Suppressor macrophage (primary cell): ENCODE measurements at regions not wholly inside any gene's neighbourhood (a gene's known extent, or its start where the extent isn't known, plus 50 kb on each side); places are given as distances from the start of the nearest gene placed in this dataset.

Experiments
- DNase-seq, 4 experiments: peaks; one replicate each; pipeline ENCODE4 v3.0.0-alpha.2; 2020 to 2022

DNA sequence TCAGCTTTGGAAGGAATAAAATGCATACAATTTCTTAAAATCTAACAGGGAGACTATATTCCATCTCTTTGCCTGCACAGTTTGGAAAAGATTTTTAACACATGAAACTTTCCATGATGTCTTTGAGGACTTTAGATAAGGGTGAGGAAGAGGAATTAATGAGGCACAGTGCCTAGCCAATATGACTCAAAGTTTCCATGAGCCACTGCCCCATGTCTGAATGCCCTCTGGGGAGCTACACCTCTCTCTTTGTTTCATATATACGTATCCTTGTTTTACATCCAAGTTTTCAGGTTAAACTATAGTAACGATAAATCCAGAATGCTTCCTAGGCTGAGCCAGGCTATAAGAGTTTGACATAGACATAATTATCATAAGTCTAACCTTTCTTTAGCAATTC lies 349.3 kb upstream of the TLE4 start:
- no peak for DNase-seq

DNA sequence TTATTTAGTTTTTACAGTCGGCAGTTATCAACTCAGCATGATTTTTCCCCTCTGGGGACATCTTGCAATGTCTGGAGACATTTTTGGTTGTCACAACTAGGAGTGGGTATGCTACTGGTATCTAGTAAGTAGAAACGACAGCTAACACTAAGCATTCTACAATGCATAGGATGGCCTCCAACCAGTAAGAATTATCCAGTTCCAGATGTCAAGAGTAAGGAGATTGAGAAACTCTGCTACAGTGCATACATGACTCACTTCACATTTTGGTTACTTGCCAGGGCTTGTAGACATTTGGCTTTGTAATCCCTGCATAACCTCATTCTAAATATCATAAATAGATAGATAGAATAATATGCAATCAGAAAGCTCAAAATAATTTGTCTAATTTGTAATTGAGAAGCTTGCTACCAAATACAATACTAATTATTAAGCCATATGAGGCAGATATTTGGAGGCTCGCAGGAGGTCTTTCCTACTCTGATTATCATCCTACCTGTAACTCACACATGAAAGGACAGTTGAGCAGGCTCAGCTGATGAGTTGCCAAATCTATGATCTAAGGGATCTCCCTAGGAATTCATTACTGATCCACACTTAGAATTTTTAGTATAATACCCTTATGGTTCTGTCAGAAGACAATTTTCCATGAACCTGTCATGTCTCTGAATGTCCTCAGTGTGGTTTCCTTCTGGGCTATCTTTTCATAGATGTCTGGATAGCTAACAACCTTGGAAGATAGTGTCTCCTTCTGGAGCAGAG lies 346.9 kb upstream of the TLE4 start:
- peak in 2 of 4 experiments; percentile 32 to 40 for DNase-seq

DNA sequence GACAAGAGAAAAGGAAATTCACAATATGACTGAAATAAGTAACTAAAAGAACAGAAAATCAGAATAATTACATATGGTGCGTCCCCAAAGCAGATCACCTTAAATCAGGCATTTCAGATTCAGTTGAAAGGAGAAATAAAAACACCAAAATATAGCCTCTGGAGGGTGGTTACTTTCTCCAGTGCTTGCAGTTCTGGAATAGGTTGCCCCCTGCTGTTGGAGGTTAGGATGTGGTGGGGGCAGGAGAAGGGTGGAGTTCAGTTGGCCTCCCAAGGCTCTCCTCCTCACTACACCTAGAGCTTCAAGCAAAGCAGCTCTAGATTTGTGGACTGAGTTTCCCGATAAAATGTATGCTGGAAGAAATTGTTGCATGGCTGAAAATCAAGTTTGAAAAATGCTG lies 338.2 kb upstream of the TLE4 start:
- DNase-seq = peak; percentile 28 to 50 (median 41)

DNA sequence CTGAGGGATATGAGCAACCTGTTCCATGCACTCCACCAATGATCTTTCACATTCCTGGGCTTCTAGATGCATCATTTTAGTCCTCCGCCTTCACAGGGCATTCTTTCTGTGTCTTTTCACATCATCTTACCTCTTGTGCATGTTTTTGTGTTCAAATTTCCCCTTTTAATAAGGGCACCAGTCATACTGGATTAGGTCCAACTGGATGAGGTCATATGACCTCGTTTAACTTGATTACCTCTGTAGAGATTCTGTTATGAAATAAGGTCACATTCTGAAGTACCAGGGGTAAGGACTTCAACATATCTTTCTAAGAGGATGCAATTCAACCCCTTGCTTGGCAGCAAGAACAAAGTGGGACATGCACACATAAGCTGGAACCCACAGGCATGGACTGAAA lies 335.3 kb upstream of the TLE4 start:
- peak in 1 of 4 experiments; percentile 26 for DNase-seq

DNA sequence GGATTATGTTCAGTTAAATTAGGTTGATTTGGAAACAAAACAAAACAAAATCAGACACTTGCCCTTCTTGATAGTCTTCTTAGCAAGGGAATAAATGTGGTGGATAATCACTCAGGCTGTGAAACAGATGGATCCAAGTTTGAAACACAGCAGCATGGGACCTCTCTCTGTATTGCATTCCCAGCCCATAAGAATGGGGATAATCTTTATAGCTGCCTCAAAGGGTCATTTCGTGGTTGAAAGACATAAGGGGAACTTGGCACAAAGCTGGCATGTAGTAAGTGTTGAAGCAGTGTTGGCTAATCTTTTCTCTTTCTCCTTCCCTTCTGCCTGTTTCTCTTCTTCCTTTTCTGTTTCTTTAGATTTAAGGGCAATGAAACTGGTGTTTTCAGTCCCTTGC lies 333.9 kb upstream of the TLE4 start:
- DNase-seq = peak in 2 of 4 experiments; percentile 9 to 36

DNA sequence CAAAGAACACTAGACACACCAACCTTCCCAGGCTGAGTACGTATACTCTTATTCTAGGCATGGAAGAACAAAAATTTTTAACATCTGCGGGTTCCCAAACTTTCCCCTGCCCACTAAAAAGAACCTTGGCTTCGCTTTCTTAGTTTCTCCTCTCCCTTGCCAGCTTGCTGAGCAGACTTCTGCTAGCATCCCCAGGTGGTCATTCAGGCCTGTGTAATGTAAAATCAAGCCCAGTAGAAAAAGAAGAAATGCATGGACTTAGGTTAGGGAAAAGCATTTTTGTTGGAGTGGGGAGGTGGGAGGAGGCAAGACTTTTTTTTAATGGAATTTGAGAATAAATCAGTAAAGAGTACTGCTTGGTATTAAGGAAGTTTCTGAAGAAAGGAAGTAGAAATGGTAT lies 331.0 kb upstream of the TLE4 start:
- DNase-seq = no peak

DNA sequence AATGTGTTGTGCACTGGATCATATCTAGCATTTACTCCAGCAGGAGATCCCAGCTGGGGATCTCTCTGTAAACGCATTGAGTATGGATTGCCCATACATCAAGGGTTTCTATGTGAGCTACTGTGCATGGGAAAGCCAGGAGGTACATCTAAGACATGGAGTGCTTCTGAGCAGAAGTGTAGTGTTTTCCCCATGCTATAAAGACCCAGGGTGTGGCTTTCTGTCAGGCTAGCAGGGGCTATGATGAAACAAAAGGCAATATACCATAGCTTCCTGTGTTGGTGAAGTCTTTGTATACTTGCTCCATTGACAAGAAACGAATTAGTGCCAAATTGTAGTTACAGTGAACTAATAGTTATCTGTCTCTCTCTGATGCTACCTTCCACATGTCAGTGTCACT lies 329.3 kb upstream of the TLE4 start:
- no peak for DNase-seq

DNA sequence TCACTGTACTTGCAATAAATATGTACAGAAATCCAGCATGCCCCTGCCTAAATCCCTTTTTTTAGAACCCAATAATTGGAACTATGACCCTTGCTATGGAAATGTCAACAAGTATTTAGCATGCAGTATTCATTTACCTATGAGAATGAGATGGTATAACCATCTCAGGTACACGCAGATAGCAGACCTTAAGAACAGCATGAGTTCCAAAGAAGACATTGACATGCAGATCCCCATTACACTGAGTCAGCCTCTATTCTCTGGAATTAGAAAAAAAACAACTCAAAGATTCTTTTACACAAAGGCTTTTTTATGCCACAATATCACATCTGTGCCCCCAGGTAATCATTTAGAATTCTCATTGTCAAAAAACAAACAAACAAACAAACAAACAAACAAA lies 325.6 kb upstream of the TLE4 start:
- DNase-seq = no peak

DNA sequence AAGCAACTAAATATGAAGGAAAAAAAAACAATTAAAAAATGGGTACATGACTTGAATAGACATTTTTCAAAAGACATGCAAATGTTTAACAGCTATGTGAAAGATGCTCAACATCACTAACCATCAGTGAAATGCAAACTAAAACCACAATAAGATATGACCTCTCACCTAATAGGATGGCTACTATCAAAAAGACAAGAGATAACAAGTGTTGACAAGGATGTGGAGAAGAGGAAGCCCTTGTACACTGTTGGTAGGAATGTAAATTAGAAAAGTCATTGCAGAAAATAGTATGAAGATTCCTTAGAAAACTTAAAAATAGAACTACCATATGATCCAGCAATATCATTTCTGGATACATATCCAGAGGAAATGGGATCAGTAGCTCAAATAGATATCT lies 324.7 kb upstream of the TLE4 start:
- no peak for DNase-seq

DNA sequence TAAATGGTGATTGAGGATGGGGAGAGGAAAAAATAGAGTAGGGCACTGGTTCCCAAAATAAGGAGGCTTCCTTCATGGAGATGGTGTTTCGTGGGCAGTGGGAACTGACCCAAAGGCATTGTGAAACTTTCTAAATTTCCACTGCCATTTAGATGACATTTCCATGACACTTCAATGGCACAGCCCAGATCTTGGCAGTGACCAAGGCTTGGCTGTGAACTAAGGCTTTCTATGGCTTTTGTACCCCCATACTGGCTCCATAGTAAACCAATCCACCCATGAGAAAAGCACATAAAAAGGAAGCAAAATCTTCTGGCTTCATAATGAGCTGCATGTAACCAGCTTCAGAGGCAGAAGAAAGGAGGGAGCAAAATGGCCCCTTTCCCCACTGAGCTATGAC lies 321.0 kb upstream of the TLE4 start:
- DNase-seq = no peak

DNA sequence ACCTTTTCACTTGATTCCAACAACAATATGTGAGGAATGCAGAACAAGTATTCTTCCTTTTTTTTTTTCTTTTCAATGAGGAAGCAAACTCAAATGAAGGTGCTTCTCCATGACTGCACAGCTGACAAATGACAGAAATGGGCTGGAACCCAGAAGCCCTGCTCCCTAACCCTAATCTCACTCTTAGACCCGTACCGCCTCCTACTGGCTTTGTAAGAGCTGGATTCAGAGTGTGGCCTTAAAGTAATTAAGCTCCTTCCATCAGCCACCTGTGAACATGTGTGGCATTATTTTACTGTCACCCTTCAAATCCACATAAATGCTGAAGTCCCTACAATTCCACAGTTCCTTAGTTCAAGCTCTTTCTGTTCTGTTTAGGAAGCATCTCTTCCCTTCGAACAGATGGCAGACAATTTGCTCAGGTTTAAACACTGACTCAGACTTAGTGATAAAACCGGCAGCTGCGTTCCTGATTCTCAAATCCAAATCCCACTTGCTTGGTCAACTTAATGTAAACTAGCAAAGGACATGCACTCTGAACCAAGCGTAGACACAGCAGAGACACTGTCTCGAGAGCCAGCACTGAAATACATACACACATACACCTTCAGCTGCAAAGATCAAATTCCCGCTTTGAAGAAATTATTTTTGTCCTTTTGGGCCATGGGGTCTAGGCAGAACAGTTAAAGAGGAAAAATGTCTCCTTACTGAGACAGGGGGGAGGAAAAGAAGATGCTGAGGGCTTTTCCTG lies 316.7 kb upstream of the TLE4 start:
- DNase-seq = peak; percentile 12 to 54 (median 44)

DNA sequence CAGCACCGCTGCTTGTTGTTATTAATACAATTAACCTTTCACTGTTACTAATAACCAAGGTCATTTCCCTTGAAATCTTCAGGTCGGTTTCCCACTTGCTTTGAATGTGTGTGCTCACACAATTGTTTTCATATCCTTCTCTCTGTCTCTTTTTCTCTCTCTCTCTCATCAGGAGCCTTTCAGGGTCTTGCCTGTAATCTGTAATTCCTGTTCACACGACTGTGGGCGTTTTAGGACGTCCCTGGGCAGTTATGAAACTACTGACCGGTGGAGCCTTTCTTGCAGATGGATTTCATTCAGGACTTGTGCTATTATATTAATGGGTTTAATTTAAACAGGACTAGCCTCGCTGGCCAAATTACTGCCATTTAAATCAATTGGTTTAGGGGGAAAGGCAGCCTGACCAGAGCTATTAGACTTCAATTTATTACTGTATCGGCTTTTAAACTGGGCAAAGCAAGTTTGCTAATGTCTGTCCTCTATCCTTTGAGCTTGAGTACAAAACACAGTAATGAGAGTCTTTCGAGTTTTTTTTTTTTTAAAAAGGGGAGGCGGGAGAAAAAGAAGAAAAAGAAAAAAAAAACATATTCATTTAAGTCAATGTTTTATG lies 316.0 kb upstream of the TLE4 start:
- no peak for DNase-seq

DNA sequence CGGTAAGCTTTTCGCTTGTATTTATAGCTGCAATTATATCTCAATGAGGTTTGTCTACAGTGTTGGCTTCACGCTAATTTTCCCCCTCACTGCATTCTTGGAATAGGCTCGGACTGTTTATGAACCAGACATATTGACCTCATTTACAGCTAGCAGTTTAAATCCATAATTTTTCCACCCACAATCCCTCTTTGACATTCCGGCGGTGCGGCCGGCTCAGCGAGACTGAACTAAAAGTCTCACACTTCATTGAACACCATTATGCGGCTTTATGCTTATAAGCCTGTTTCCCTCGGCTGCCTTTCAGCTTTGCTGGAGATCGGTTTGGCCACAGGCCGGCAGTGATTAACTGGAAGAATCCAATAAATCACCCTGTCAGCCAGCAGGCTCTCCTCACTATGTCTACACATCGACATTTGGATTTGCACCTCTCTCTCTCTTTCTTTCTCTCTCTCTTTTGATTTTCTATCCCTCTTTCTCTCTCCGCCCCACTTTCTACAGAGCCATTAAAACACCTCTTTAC lies 315.0 kb upstream of the TLE4 start:
- no peak for DNase-seq

DNA sequence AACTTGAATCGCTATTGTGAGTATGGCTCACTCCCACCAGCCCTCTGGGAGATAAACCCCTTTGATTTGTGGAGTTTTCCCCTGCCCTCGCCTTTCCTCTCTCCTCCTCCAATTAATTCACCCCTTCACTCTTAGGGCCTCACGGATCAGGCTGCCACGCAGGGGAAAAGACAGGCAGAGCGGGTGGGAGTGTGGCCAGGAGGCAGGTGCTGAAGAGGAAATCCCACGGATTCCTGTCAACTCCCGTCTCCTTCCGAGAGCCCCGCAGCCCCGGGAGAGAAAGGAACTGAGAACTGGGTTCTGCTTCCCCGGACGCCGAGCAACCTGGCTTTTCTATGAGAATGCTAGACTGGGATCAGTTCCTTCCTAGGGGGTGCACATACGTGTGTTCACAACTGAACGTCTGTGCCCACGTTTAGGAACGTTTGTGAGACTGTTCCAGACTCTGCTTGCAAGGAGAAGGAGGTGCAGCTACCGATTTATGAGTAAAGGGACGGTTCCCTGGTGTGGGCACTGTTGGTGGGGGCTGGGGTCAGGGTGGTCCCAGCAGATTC lies 314.5 kb upstream of the TLE4 start:
- DNase-seq = peak; percentile 5 to 38 (median 20)

DNA sequence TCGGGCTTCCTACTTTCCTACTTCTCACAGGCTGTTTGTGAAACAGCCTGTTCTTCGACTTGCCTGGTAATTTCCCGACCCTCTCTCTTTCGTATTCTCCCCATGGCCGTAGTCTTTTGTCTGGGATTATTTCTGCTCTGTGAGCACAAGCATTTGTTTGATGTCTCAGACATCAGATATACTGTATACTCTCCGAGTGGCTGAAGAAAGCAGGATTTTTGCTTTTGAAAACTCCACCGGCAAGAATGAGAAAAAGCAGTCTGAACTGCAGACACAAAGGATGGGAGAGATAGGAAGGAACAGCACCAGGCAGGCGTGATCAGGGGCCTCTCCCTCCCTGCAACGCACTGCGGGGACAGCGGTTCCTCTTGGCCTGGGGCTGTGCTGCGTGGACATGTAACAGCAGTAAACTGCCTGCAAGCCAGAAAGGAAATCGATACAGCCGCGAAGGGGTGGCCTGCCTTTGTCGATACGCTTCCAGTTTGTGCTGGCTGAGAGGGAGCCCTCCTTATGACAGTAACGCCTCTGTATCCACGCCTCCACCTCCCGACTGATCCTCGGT lies 313.9 kb upstream of the TLE4 start:
- DNase-seq = peak in 1 of 4 experiments; percentile 12

DNA sequence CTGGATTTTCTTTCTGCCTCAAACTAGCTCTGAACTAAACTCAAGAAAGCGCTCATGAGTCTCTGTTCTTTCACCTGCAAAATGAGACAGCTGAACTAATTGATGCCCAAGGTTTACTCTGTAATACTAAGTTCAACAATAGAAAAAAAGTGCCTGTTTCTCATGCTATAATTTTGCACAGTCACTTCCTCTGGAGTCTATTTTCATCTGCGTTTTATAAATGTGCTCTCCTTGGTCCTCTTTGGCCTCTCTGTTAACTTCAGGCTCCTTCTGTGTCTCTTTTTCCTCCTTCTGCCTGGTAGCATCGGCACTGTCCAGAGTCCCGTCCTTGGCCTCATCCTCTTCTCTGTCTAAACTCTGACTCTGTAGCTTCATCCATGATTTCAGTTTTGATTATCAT lies 311.9 kb upstream of the TLE4 start:
- no peak for DNase-seq

DNA sequence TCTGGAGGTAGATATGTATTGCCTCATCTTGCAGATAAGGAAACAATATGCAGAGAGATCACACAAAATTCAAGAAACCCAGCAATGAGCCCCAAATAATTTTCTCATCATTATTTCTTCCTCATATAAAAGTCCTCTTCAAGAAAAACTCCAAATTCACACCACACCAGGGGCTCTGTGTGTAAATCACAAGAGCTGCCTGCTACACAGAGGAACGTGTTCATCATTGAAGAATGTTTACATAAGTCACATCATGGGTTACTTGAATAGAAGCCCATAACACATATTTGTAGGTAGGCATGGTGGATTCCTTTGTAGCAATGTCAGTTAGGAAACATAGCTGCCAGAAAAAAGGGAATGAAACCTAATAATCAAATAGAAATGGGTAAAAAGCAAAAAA lies 308.1 kb upstream of the TLE4 start:
- no peak for DNase-seq

DNA sequence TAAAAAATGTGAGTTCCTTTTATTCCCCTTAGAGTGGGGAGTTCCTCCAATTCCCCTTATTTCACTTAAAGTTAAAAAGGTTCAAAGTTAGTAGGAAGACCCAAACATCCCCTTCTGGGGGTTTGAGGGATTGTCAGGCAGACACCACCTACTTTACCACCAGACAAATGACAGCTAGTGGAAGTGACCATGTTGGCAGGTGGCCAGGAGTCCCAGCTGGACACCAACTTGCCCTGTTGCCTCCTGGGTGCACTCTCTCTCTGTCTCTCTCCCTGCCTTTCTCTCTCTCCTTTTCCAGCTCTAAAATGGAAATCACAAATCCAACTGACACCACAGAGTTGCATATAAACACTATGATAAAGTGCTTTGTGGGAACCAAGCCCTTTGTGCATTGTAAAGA lies 307.7 kb upstream of the TLE4 start:
- peak; percentile 30 to 56 (median 45) for DNase-seq

DNA sequence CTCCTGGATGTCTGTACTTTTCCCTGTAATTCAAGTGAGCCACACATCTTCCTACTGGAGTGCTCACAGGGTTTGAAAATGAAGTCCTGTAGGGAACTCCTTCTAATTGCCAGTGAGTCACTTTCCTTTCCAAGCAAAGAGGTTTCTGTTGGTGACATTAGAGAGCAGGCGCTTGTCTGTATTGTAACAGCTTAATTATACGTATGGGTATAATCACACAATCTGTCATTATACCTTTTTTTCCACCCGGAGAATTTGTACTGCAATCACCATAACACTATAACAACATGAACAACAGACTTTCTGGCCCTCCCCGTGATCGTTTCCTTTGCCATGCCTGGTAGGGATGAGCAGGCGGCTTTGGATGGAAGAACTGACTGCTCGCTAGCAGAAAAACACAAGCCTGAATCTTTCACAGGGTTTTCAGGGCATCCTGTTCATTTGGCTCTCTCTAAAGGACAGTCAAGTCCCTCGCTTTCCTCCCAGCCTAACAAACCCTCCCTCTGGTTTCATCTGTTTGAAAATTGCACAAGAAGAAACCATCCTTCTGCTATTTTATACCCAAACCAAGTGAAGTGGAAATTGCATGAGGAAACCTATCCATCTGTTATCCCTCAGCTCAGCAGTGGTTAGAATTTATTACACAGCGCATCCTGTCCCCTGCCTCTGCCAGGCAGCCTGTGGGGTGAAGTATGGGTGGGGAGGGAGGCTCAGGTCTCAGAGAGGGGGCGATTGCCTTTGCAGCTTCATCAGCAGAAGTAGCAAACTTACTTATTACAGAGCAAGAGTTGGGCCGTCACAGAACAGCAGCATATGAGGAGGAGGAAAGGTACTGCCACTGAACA lies 307.0 kb upstream of the TLE4 start:
- DNase-seq = peak; percentile 11 to 46 (median 28)

DNA sequence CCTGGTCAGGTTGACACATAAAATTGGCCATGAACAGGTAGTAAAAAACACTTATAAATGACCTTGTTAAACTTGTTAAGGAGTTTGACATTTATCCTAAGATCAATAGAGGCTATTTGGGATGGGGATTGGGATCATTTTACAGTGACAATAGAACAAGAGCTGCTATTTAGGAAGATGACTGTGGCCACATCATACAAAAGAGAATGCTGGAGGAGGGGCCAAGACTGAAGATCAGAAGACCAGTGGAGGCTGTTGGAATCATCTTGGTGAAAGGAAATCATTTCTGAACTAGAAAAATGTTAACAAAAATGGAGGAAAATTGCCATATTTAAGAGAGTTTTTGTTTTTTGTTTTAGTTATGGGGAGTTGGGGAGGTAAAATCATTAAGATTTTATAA lies 304.8 kb upstream of the TLE4 start:
- no peak for DNase-seq

DNA sequence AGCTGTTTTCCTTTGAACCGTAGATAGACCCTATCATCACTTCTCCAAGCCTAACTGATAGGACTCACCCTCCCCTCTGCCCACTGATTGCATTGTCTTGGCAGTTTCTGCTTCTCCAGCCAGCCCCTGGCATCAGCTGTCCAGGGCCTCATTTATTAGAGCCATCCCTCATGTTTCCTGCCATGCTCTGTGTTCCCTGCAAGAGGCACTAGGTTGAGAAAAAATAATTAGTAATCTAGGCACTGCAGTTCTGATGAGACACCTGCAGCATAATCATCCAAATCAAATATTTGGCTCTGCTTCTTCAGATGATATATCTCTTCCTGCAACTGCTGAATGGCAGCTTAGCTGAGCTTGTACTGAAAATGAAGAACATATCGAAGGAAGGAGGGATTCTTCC lies 303.0 kb upstream of the TLE4 start:
- no peak for DNase-seq

DNA sequence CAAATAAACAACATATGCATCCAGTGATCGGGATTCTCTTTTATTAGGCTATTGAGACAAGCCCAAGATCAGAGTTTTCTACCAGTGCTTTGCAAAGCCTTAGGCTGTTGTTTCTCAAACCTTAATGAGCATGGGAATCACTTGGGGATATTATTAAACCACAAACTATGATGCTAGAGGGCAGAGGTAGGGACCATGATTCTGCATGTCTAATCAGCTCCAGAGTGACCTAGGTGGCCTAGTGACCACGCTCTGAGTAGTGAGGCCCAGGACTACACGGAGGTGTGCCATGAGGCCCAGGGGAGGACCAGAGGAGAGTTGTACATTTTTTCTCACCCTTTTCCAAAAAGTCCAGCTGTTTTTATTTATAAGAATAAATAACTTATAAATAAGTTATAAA lies 298.5 kb upstream of the TLE4 start:
- DNase-seq = no peak
